ENCODE measurements at regions not wholly inside any gene's neighbourhood (a gene's known extent, or its start where the extent isn't known, plus 50 kb on each side); places are given as distances from the start of the nearest gene placed in this dataset. TPM values are rescaled to one million over a fixed set of nuclear protein-coding genes. Genes with fewer than 3 reads are reported as not detected.

Small RNAs in the stretch of these regions (small RNA-seq; reads per million reads assigned to genes)
- 9.3 reads per million, percentile 82 among the genes with 10 or more reads in this experiment for gene MIR30A (ENCODE audit: insufficient read length, low read depth, low replicate concordance)
- gene MIR30C2 (ENCODE audit: insufficient read length, low read depth, low replicate concordance): not detected
- not detected for gene RNU4-66P (ENCODE audit: insufficient read length, low read depth, low replicate concordance)
